ENCODE measurements at regions not wholly inside any gene's neighbourhood (a gene's known extent, or its start where the extent isn't known, plus 50 kb on each side); places are given as distances from the start of the nearest gene placed in this dataset.
"Not testable (repeated sequence)": the region's sequence is repeated elsewhere in the genome, so short reads cannot be mapped to it uniquely, and the experiment has no call there.

- DNase-seq (ENCODE audit: low read depth, low spot score) (no peak), FAIRE-seq (no peak)
- Histone ChIP-seq H3K79me2 (ENCODE audit: control insufficient read depth, insufficient read depth, low read length) (no peaks in the 10 kb centered on the region), H3K9me3 (replicated peaks; ENCODE audit: control insufficient read depth, insufficient read depth, low read length) (no peaks in the 10 kb centered on the region), H3K9ac (replicated peaks; ENCODE audit: extremely low read depth, insufficient read depth, low read length) (no peak overlapping the region), H3K36me3 (ENCODE audit: control insufficient read depth in 2 of 2, extremely low read depth in 1 of 2, insufficient read depth in 2 of 2, low read length in 2 of 2) (no peaks in the 10 kb centered on the region), H4K20me1 (replicated peaks; ENCODE audit: control insufficient read depth, extremely low read depth, insufficient read depth, low read length) (no peaks in the 10 kb centered on the region), H3K9me1 (replicated peaks; ENCODE audit: control insufficient read depth, extremely low read depth, insufficient read depth, low read length) (no peaks in the 10 kb centered on the region), H3K27ac (ENCODE audit: insufficient read depth, low read depth, low read length) (no peak overlapping the region), H3K4me3 (replicated peaks in 1 of 3; ENCODE audit: insufficient read depth in 1 of 3, low read depth in 1 of 3, low read length in 3 of 3) (no peak overlapping the region), H2AFZ (ENCODE audit: low read depth, low read length) (no peak overlapping the region), H3K4me2 (ENCODE audit: insufficient read depth, low read length) (no peak overlapping the region), H3K27me3 (ENCODE audit: control insufficient read depth in 2 of 2, insufficient read depth in 2 of 2, low read length in 2 of 2) (no peaks in the 10 kb centered on the region), H3K4me1 (ENCODE audit: control insufficient read depth, extremely low read depth, insufficient read depth, low read length) (no peaks in the 10 kb centered on the region)
- ChIA-PET POLR2A (no interaction called here), CTCF (no interaction called here)
- no peak for TF ChIP-seq GATA2 (IDR thresholded peaks at IDR 0.05; ENCODE audit: insufficient read depth, insufficient read length, low read depth, low read length)
- TF ChIP-seq JUN (IDR thresholded peaks at IDR 0.05; ENCODE audit: borderline replicate concordance, insufficient read depth, insufficient read length, low read depth), result no peak
- TF ChIP-seq, protein P1, sequence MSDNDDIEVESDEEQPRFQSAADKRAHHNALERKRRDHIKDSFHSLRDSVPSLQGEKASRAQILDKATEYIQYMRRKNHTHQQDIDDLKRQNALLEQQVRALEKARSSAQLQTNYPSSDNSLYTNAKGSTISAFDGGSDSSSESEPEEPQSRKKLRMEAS (IDR thresholded peaks at IDR 0.05; ENCODE audit: insufficient read depth, insufficient read length), result no peak
- TF ChIP-seq EZH2 (IDR thresholded peaks at IDR 0.05; ENCODE audit: borderline replicate concordance, low read depth, low read length, severe bottlenecking), result no peak
- no peak for TF ChIP-seq POLR2AphosphoS5 (IDR thresholded peaks at IDR 0.05; ENCODE audit: insufficient read depth, low read depth, low read length)
- TF ChIP-seq MYC (IDR thresholded peaks at IDR 0.05; ENCODE audit: low read depth, low read length), result no peak
- TF ChIP-seq, protein P2, sequence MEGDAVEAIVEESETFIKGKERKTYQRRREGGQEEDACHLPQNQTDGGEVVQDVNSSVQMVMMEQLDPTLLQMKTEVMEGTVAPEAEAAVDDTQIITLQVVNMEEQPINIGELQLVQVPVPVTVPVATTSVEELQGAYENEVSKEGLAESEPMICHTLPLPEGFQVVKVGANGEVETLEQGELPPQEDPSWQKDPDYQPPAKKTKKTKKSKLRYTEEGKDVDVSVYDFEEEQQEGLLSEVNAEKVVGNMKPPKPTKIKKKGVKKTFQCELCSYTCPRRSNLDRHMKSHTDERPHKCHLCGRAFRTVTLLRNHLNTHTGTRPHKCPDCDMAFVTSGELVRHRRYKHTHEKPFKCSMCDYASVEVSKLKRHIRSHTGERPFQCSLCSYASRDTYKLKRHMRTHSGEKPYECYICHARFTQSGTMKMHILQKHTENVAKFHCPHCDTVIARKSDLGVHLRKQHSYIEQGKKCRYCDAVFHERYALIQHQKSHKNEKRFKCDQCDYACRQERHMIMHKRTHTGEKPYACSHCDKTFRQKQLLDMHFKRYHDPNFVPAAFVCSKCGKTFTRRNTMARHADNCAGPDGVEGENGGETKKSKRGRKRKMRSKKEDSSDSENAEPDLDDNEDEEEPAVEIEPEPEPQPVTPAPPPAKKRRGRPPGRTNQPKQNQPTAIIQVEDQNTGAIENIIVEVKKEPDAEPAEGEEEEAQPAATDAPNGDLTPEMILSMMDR (IDR thresholded peaks at IDR 0.05; ENCODE audit: extremely low read depth in 1 of 2, insufficient read depth in 1 of 2, low read depth in 1 of 2, low read length in 2 of 2), result no peak
- no peak for TF ChIP-seq FOS (IDR thresholded peaks at IDR 0.05; ENCODE audit: borderline replicate concordance, insufficient read depth, low read length)
- no peak for TF ChIP-seq POLR2A (IDR thresholded peaks at IDR 0.05; ENCODE audit: low read depth, low read length)
- dilution Hi-C loops (cut with MboI; ENCODE audit: extremely low pct_ligation_motif_present, low sequenced_read_pairs) (no loop called here), intact Hi-C loops (cut with micrococcal nuclease) (no loop called here)
- BruUV-seq (replicated peaks), result no TSS peak
Measured at GRCh38 chr5:125075567-125075966, 329.1 kb upstream of the ZNF608 start.

- dilution Hi-C loops (cut with MboI; ENCODE audit: extremely low pct_ligation_motif_present, low sequenced_read_pairs); H3K4me3 ChIP-seq (replicated peaks in 1 of 3; ENCODE audit: insufficient read depth in 1 of 3, low read depth in 1 of 3, low read length in 3 of 3); POLR2A ChIA-PET; H2AFZ ChIP-seq (ENCODE audit: low read depth, low read length); H4K20me1 ChIP-seq (replicated peaks; ENCODE audit: control insufficient read depth, extremely low read depth, insufficient read depth, low read length); FAIRE-seq; H3K9me1 ChIP-seq (replicated peaks; ENCODE audit: control insufficient read depth, extremely low read depth, insufficient read depth, low read length); H3K36me3 ChIP-seq (ENCODE audit: control insufficient read depth in 2 of 2, extremely low read depth in 1 of 2, insufficient read depth in 2 of 2, low read length in 2 of 2); intact Hi-C loops (cut with micrococcal nuclease); BruUV-seq (replicated peaks); H3K79me2 ChIP-seq (ENCODE audit: control insufficient read depth, insufficient read depth, low read length); H3K9ac ChIP-seq (replicated peaks; ENCODE audit: extremely low read depth, insufficient read depth, low read length); H3K27me3 ChIP-seq (ENCODE audit: control insufficient read depth in 2 of 2, insufficient read depth in 2 of 2, low read length in 2 of 2); H3K9me3 ChIP-seq (replicated peaks; ENCODE audit: control insufficient read depth, insufficient read depth, low read length); DNase-seq (ENCODE audit: low read depth, low spot score); H3K4me2 ChIP-seq (ENCODE audit: insufficient read depth, low read length); H3K4me1 ChIP-seq (ENCODE audit: control insufficient read depth, extremely low read depth, insufficient read depth, low read length); H3K27ac ChIP-seq (ENCODE audit: insufficient read depth, low read depth, low read length): not testable (repeated sequence)
- CTCF ChIA-PET, result interaction anchor here (0.8 kb wide), 1 partner anchor 15 kb away, joined by 3 read pairs; no protein-coding TSS in a partner anchor
Measured at GRCh38 chr5:125079028-125079427, 332.6 kb upstream of the ZNF608 start.

All from endothelial cell of umbilical vein (primary cell).